ENCODE measurements at regions not wholly inside any gene's neighbourhood (a gene's known extent, or its start where the extent isn't known, plus 50 kb on each side); places are given as distances from the start of the nearest gene placed in this dataset.

GRCh38 chr16:86205521-86206245, 304.6 kb upstream of the FOXF1 start:
- TF ChIP-seq CTCF (IDR thresholded peaks at IDR 0.05) (no peak), POLR2AphosphoS5 (IDR thresholded peaks at IDR 0.05) (no peak), POLR2A (IDR thresholded peaks at IDR 0.05) (no peak)
